WERI-Rb-1 (cell line): ENCODE measurements at regions not wholly inside any gene's neighbourhood (a gene's known extent, or its start where the extent isn't known, plus 50 kb on each side); places are given as distances from the start of the nearest gene placed in this dataset.
"Not testable (repeated sequence)": the region's sequence is repeated elsewhere in the genome, so short reads cannot be mapped to it uniquely, and the experiment has no call there.

Source experiments
- DNase-seq: peaks from one replicate; pipeline ENCODE4 v3.0.0-alpha.2; 2020
- H3K27ac ChIP-seq: fragments of 250-450 bp; sonication (Bioruptor Pico); 2 replicates; pipeline ENCODE4 v1.5.1; 2020; ENCODE audit warnings: mild to moderate bottlenecking, moderate library complexity
- H3K27me3 ChIP-seq: fragments of 250-450 bp; sonication (Bioruptor Pico); 2 replicates; pipeline ENCODE4 v1.5.1; 2021; ENCODE audit warnings: mild to moderate bottlenecking, low read depth, moderate library complexity; ENCODE audit not compliant: insufficient read depth, severe bottlenecking
- H3K36me3 ChIP-seq: fragments of 250-450 bp; sonication (Bioruptor Pico); 2 replicates; pipeline ENCODE4 v1.5.1; 2020; ENCODE audit warnings: mild to moderate bottlenecking, moderate library complexity
- H3K4me3 ChIP-seq: 2 replicates; pipeline ENCODE4 v1.5.1; 2011; ENCODE audit warnings: low read depth, mild to moderate bottlenecking, control low read depth, low read length
- H3K9me3 ChIP-seq: fragments of 250-450 bp; sonication (Bioruptor Pico); 2 replicates; pipeline ENCODE4 v1.5.1; 2021; ENCODE audit warnings: mild to moderate bottlenecking, moderate library complexity; ENCODE audit not compliant: severe bottlenecking
- TF ChIP-seq, protein P1 (sequence below): IDR thresholded peaks from 2 replicates; pipeline ENCODE4 v1.5.1; 2011; ENCODE audit warnings: low read depth, mild to moderate bottlenecking, control low read depth, inconsistent platforms, low read length

- TF ChIP-seq, protein P1, sequence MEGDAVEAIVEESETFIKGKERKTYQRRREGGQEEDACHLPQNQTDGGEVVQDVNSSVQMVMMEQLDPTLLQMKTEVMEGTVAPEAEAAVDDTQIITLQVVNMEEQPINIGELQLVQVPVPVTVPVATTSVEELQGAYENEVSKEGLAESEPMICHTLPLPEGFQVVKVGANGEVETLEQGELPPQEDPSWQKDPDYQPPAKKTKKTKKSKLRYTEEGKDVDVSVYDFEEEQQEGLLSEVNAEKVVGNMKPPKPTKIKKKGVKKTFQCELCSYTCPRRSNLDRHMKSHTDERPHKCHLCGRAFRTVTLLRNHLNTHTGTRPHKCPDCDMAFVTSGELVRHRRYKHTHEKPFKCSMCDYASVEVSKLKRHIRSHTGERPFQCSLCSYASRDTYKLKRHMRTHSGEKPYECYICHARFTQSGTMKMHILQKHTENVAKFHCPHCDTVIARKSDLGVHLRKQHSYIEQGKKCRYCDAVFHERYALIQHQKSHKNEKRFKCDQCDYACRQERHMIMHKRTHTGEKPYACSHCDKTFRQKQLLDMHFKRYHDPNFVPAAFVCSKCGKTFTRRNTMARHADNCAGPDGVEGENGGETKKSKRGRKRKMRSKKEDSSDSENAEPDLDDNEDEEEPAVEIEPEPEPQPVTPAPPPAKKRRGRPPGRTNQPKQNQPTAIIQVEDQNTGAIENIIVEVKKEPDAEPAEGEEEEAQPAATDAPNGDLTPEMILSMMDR = no peak
- Histone ChIP-seq H3K27me3 (peaks cover 48% of the 10 kb centered on the region), H3K27ac (no peak overlapping the region), H3K9me3 (no peaks in the 10 kb centered on the region), H3K36me3 (no peaks in the 10 kb centered on the region), H3K4me3 (no peak overlapping the region)
- DNase-seq = no peak
Observed at GRCh38 chr7:50915621-50916020, 132.9 kb upstream of the GRB10 start.

DNA sequence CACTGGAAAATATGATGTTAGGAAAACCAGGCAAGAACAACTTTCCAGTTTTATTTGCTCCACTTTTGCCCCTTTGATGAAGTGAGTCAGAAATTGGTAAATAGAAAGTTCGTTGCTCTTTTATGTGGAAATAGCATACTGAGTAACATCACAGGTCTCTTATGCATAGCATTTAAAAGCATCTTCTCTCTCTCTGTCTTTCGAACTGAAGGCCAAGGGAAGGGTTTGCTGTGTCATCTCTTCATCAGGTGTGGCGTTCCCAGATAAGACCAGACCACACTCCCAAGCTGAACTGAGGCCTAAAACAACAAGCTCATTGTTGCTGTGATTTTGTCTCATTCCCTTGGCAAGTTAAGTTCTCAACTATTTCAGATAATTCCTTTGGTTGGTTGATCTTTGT, 131.8 kb upstream of the GRB10 start:
- Histone ChIP-seq H3K27ac (no peak overlapping the region), H3K9me3 (no peaks in the 10 kb centered on the region), H3K27me3 (peaks cover 42% of the 10 kb centered on the region), H3K4me3 (no peak overlapping the region), H3K36me3 (no peaks in the 10 kb centered on the region)
- no peak for DNase-seq
- TF ChIP-seq, protein P1 = no peak

- TF ChIP-seq, protein P1 = no peak
- H3K9me3 ChIP-seq = no peaks in the 10 kb centered on the region
- no peak overlapping the region for H3K4me3 ChIP-seq
- no peak for DNase-seq
- H3K36me3 ChIP-seq = no peaks in the 10 kb centered on the region
- no peak overlapping the region for H3K27ac ChIP-seq
- peaks cover 4% of the 10 kb centered on the region for H3K27me3 ChIP-seq
Observed at GRCh38 chr7:50908628-50909290, 126.1 kb upstream of the GRB10 start.

DNA sequence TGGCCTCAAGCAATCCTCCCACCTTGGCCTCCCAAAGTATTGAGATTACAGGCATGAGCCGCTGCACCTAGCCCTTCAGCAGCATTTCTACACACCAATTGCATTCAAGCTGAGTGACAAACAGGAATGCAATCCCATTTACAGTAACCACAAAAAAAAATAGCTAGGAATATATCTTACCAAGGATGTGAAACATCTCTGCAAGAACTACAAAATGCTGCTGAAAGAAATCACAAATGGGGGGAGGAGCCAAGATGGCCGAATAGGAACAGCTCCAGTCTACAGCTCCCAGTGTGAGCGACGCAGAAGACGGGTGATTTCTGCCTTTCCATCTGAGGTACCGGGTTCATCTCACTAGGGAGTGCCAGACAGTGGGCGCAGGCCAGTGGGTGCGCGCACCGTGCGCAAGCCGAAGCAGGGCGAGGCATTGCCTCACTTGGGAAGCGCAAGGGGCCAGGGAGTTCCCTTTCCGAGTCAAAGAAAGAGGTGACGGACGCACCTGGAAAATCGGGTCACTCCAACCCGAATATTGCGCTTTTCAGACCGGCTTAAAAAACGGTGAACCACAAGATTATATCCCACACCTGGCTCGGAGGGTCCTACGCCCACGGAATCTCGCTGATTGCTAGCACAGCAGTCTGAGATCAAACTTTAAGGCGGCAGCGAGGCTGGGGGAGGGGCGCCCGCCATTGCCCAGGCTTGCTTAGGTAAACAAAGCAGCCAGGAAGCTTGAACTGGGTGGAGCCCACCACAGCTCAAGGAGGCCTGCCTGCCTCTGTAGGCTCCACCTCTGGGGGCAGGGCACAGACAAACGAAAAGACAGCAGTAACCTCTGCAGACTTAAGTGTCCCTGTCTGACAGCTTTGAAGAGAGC, 116.1 kb upstream of the GRB10 start:
- not testable (repeated sequence) for H3K9me3 ChIP-seq, H3K4me3 ChIP-seq, H3K27ac ChIP-seq, H3K36me3 ChIP-seq, H3K27me3 ChIP-seq, DNase-seq

DNA sequence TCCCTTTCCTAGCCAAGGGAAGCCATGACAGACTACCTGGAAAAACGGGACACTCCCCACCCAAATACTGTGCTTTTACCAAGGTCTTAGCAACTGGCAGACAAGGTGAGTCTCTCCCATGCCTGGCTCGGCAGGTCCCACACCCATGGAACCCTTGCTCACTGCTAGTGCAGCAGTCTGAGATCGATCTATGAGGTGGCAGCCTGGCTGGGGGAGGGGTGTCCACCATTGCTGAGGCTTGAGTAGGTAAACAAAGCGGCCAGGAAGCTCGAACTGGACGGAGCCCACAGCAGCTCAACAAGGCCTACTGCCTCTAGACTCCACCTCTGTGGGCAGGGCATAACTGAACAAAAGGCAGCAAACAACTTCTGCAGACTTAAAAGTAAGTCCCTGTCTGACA, 104.4 kb upstream of the GRB10 start:
- H3K36me3 ChIP-seq, H3K27ac ChIP-seq, DNase-seq, H3K27me3 ChIP-seq, H3K9me3 ChIP-seq, H3K4me3 ChIP-seq: not testable (repeated sequence)

- no peak for DNase-seq
- no peaks in the 10 kb centered on the region for H3K36me3 ChIP-seq
- TF ChIP-seq, protein P1 = no peak
- H3K27me3 ChIP-seq = peaks cover 24% of the 10 kb centered on the region
- H3K4me3 ChIP-seq = no peak overlapping the region
- no peak overlapping the region for H3K27ac ChIP-seq
- no peaks in the 10 kb centered on the region for H3K9me3 ChIP-seq
Observed at GRCh38 chr7:50872437-50872836, 89.7 kb upstream of the GRB10 start.
